ENCODE measurements at regions not wholly inside any gene's neighbourhood (a gene's known extent, or its start where the extent isn't known, plus 50 kb on each side); places are given as distances from the start of the nearest gene placed in this dataset.

- peaks cover 0 to 5% of the 10 kb centered on the region in 2 donors for H3K9me3 ChIP-seq (ENCODE audit: control insufficient read depth in 1 of 2, low read length in 2 of 2)
- H3K36me3 ChIP-seq (ENCODE audit: control insufficient read depth in 1 of 2, insufficient read depth in 2 of 2, low read length in 2 of 2) = no peaks in the 10 kb centered on the region
- no peak overlapping the region for H3K27ac ChIP-seq (ENCODE audit: low read length)
- no peaks in the 10 kb centered on the region for H3K4me1 ChIP-seq (ENCODE audit: control insufficient read depth in 1 of 2, insufficient read depth in 2 of 2, low read length in 2 of 2)
- no peak overlapping the region for H3K4me3 ChIP-seq (ENCODE audit: low read depth in 1 of 2, low read length in 2 of 2)
- H3K27me3 ChIP-seq (ENCODE audit: low read depth, low read length) = no peaks in the 10 kb centered on the region
These were observed 1475.7 kb downstream of the EFNB2 start for GRCh38 chr13:105059786-105060185.

- Histone ChIP-seq H3K4me3 (ENCODE audit: low read depth in 1 of 2, low read length in 2 of 2) (no peak overlapping the region), H3K27me3 (ENCODE audit: low read depth, low read length) (no peaks in the 10 kb centered on the region), H3K9me3 (ENCODE audit: control insufficient read depth in 1 of 2, low read length in 2 of 2) (no peaks in the 10 kb centered on the region), H3K36me3 (ENCODE audit: control insufficient read depth in 1 of 2, insufficient read depth in 2 of 2, low read length in 2 of 2) (no peaks in the 10 kb centered on the region), H3K4me1 (ENCODE audit: control insufficient read depth in 1 of 2, insufficient read depth in 2 of 2, low read length in 2 of 2) (no peaks in the 10 kb centered on the region), H3K27ac (ENCODE audit: low read length) (no peak overlapping the region)
These were observed 1476.9 kb downstream of the EFNB2 start for GRCh38 chr13:105058517-105058916.

DNA sequence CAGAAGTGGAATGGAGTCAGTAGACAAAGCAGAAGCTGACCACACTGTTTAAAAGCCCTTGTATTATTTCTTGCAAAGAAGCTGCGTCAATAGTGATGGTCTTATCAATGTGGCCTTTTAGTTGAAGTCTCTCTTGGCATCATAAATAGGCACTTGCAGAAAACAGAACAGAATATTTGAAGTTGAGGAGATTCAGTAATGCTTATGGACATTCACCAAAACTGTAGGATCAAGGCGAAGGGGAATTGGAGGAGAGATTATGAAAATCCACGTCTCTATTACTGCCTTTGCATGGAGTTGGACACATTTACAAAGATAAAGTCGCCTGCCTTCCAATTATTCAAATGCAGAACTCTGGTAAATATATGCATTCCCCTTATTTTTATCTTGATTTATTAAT, 1482.8 kb downstream of the EFNB2 start:
- no peaks in the 10 kb centered on the region for H3K36me3 ChIP-seq (ENCODE audit: control insufficient read depth in 1 of 2, insufficient read depth in 2 of 2, low read length in 2 of 2)
- no peak overlapping the region for H3K27ac ChIP-seq (ENCODE audit: low read length)
- H3K9me3 ChIP-seq (ENCODE audit: control insufficient read depth in 1 of 2, low read length in 2 of 2) = no peaks in the 10 kb centered on the region
- H3K4me1 ChIP-seq (ENCODE audit: control insufficient read depth in 1 of 2, insufficient read depth in 2 of 2, low read length in 2 of 2) = no peaks in the 10 kb centered on the region
- H3K4me3 ChIP-seq (ENCODE audit: low read depth in 1 of 2, low read length in 2 of 2) = no peak overlapping the region
- H3K27me3 ChIP-seq (ENCODE audit: low read depth, low read length) = no peaks in the 10 kb centered on the region

- H3K27me3 ChIP-seq (ENCODE audit: low read depth, low read length) = no peaks in the 10 kb centered on the region
- H3K4me3 ChIP-seq (ENCODE audit: low read depth in 1 of 2, low read length in 2 of 2) = no peak overlapping the region
- no peaks in the 10 kb centered on the region for H3K4me1 ChIP-seq (ENCODE audit: control insufficient read depth in 1 of 2, insufficient read depth in 2 of 2, low read length in 2 of 2)
- H3K9me3 ChIP-seq (ENCODE audit: control insufficient read depth in 1 of 2, low read length in 2 of 2) = no peaks in the 10 kb centered on the region
- no peak overlapping the region for H3K27ac ChIP-seq (ENCODE audit: low read length)
- H3K36me3 ChIP-seq (ENCODE audit: control insufficient read depth in 1 of 2, insufficient read depth in 2 of 2, low read length in 2 of 2) = no peaks in the 10 kb centered on the region
These were observed 1484.8 kb downstream of the EFNB2 start for GRCh38 chr13:105050686-105051085.

DNA sequence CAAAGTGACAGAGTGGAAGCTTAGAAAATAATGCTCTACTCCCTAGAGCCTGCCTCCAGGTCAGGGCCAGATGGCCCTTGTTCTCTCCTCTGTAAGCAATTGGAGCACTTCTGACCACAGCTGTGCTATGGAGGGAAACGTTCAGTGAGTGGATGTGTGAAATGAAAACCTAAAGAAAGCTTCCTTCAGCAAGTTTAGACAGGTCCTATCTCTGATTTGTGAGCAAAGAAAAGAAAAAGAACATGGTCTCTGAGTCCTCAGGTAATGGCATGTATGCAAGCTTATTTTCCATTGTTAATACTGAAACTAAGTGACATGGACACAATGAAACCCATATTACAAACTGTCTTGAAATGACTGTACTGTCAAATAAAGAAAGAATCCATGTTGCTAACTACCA, 1486.8 kb downstream of the EFNB2 start:
- no peaks in the 10 kb centered on the region for H3K4me1 ChIP-seq (ENCODE audit: control insufficient read depth in 1 of 2, insufficient read depth in 2 of 2, low read length in 2 of 2)
- no peaks in the 10 kb centered on the region for H3K27me3 ChIP-seq (ENCODE audit: low read depth, low read length)
- no peaks in the 10 kb centered on the region for H3K36me3 ChIP-seq (ENCODE audit: control insufficient read depth in 1 of 2, insufficient read depth in 2 of 2, low read length in 2 of 2)
- no peak overlapping the region for H3K4me3 ChIP-seq (ENCODE audit: low read depth in 1 of 2, low read length in 2 of 2)
- no peaks in the 10 kb centered on the region for H3K9me3 ChIP-seq (ENCODE audit: control insufficient read depth in 1 of 2, low read length in 2 of 2)
- no peak overlapping the region for H3K27ac ChIP-seq (ENCODE audit: low read length)

DNA sequence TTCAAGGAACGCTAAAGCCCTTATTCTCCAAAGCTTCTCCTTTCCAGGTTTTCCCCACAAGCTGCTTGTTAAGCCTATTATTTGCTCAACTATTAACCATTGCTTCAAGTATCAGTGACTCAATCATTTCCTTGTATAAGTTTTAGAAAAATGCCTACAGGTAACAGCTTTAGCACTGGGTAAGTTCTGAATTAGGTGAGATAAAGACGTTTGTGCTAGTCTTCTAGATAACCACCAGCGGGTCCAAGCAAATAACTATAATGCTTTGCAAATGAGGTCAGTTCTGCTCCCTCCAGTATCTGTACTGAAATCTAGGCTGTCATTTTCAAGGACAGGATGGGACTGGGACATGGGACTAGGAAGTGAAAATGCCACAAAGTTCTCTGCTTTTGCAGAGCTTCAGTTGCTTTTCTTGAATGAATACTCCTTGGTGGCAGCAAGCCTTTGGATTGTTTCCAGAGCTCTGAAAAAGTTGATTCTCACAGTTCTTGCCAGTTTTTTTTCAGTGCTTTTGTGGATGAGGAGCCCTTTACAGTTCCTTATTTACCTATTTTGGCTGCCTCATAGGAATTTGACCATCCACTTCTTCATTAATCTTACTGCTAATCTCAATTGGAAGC, 1487.7 kb downstream of the EFNB2 start:
- Histone ChIP-seq H3K36me3 (ENCODE audit: control insufficient read depth in 1 of 2, insufficient read depth in 2 of 2, low read length in 2 of 2) (no peaks in the 10 kb centered on the region), H3K9me3 (ENCODE audit: control insufficient read depth in 1 of 2, low read length in 2 of 2) (no peaks in the 10 kb centered on the region), H3K4me1 (ENCODE audit: control insufficient read depth in 1 of 2, insufficient read depth in 2 of 2, low read length in 2 of 2) (no peaks in the 10 kb centered on the region), H3K4me3 (ENCODE audit: low read depth in 1 of 2, low read length in 2 of 2) (no peak overlapping the region), H3K27ac (ENCODE audit: low read length) (no peak overlapping the region), H3K27me3 (ENCODE audit: low read depth, low read length) (no peaks in the 10 kb centered on the region)

GRCh38 chr13:105037110-105037509, 1498.4 kb downstream of the EFNB2 start:
- Histone ChIP-seq H3K4me3 (ENCODE audit: low read depth in 1 of 2, low read length in 2 of 2) (no peak overlapping the region), H3K9me3 (ENCODE audit: control insufficient read depth in 1 of 2, low read length in 2 of 2) (no peaks in the 10 kb centered on the region), H3K4me1 (ENCODE audit: control insufficient read depth in 1 of 2, insufficient read depth in 2 of 2, low read length in 2 of 2) (no peaks in the 10 kb centered on the region), H3K27ac (ENCODE audit: low read length) (no peak overlapping the region), H3K36me3 (ENCODE audit: control insufficient read depth in 1 of 2, insufficient read depth in 2 of 2, low read length in 2 of 2) (no peaks in the 10 kb centered on the region), H3K27me3 (ENCODE audit: low read depth, low read length) (no peaks in the 10 kb centered on the region)

DNA sequence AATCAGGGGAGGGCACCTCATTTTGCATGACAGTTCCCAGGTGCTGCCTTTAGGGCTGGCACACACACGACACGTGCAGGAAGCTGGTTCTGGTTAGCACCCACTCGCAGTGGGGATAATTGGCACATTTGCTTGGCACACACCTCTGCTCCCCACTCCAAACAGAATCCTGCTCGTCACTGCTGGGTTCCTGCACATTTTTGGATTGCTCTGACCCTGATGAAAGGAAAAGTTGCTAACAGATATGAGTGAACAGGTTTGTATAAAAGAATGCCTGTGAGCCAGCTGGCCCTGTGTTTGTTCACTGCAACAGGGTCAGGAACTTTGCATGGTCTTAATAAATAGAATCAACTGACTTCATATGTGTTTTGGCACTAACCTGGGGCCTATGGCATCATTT, 1500.4 kb downstream of the EFNB2 start:
- no peak overlapping the region for H3K27ac ChIP-seq (ENCODE audit: low read length)
- H3K27me3 ChIP-seq (ENCODE audit: low read depth, low read length) = no peaks in the 10 kb centered on the region
- no peaks in the 10 kb centered on the region for H3K36me3 ChIP-seq (ENCODE audit: control insufficient read depth in 1 of 2, insufficient read depth in 2 of 2, low read length in 2 of 2)
- no peaks in the 10 kb centered on the region for H3K9me3 ChIP-seq (ENCODE audit: control insufficient read depth in 1 of 2, low read length in 2 of 2)
- no peaks in the 10 kb centered on the region for H3K4me1 ChIP-seq (ENCODE audit: control insufficient read depth in 1 of 2, insufficient read depth in 2 of 2, low read length in 2 of 2)
- H3K4me3 ChIP-seq (ENCODE audit: low read depth in 1 of 2, low read length in 2 of 2) = no peak overlapping the region

GRCh38 chr13:105033999-105034398, 1501.5 kb downstream of the EFNB2 start:
- no peaks in the 10 kb centered on the region for H3K9me3 ChIP-seq (ENCODE audit: control insufficient read depth in 1 of 2, low read length in 2 of 2)
- no peaks in the 10 kb centered on the region for H3K36me3 ChIP-seq (ENCODE audit: control insufficient read depth in 1 of 2, insufficient read depth in 2 of 2, low read length in 2 of 2)
- H3K4me1 ChIP-seq (ENCODE audit: control insufficient read depth in 1 of 2, insufficient read depth in 2 of 2, low read length in 2 of 2) = no peaks in the 10 kb centered on the region
- no peaks in the 10 kb centered on the region for H3K27me3 ChIP-seq (ENCODE audit: low read depth, low read length)
- H3K27ac ChIP-seq (ENCODE audit: low read length) = no peak overlapping the region
- no peak overlapping the region for H3K4me3 ChIP-seq (ENCODE audit: low read depth in 1 of 2, low read length in 2 of 2)

- no peak overlapping the region for H3K27ac ChIP-seq (ENCODE audit: low read length)
- no peaks in the 10 kb centered on the region for H3K27me3 ChIP-seq (ENCODE audit: low read depth, low read length)
- no peak overlapping the region for H3K4me3 ChIP-seq (ENCODE audit: low read depth in 1 of 2, low read length in 2 of 2)
- H3K4me1 ChIP-seq (ENCODE audit: control insufficient read depth in 1 of 2, insufficient read depth in 2 of 2, low read length in 2 of 2) = no peaks in the 10 kb centered on the region
- H3K9me3 ChIP-seq (ENCODE audit: control insufficient read depth in 1 of 2, low read length in 2 of 2) = no peaks in the 10 kb centered on the region
- no peaks in the 10 kb centered on the region for H3K36me3 ChIP-seq (ENCODE audit: control insufficient read depth in 1 of 2, insufficient read depth in 2 of 2, low read length in 2 of 2)
These were observed 1504.2 kb downstream of the EFNB2 start for GRCh38 chr13:105031306-105031705.

GRCh38 chr13:105030851-105031250, 1504.6 kb downstream of the EFNB2 start:
- H3K9me3 ChIP-seq (ENCODE audit: control insufficient read depth in 1 of 2, low read length in 2 of 2) = no peaks in the 10 kb centered on the region
- H3K4me3 ChIP-seq (ENCODE audit: low read depth in 1 of 2, low read length in 2 of 2) = no peak overlapping the region
- H3K27me3 ChIP-seq (ENCODE audit: low read depth, low read length) = no peaks in the 10 kb centered on the region
- no peaks in the 10 kb centered on the region for H3K4me1 ChIP-seq (ENCODE audit: control insufficient read depth in 1 of 2, insufficient read depth in 2 of 2, low read length in 2 of 2)
- H3K27ac ChIP-seq (ENCODE audit: low read length) = no peak overlapping the region
- no peaks in the 10 kb centered on the region for H3K36me3 ChIP-seq (ENCODE audit: control insufficient read depth in 1 of 2, insufficient read depth in 2 of 2, low read length in 2 of 2)

DNA sequence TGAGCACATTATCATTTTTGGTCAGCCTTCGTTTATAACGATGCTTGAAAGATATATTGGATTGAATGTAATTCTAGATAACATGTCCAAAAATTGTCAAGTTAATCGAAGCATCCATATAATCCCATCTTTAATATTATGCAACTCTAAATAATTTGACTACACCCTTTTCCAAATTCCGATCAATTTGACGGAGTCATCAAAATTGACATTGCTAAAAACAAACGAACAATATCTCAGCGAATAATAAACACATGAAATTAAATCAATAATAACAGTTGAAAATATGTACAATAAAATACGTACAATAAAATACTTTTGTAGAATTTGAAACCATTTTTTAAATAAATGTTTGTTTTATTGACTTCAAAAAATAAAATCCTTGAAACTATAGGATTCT, 1516.4 kb downstream of the EFNB2 start:
- no peak overlapping the region for H3K4me3 ChIP-seq (ENCODE audit: low read depth in 1 of 2, low read length in 2 of 2)
- no peak overlapping the region for H3K27ac ChIP-seq (ENCODE audit: low read length)
- no peaks in the 10 kb centered on the region for H3K36me3 ChIP-seq (ENCODE audit: control insufficient read depth in 1 of 2, insufficient read depth in 2 of 2, low read length in 2 of 2)
- H3K27me3 ChIP-seq (ENCODE audit: low read depth, low read length) = no peaks in the 10 kb centered on the region
- H3K9me3 ChIP-seq (ENCODE audit: control insufficient read depth in 1 of 2, low read length in 2 of 2) = no peaks in the 10 kb centered on the region
- no peaks in the 10 kb centered on the region for H3K4me1 ChIP-seq (ENCODE audit: control insufficient read depth in 1 of 2, insufficient read depth in 2 of 2, low read length in 2 of 2)
